ENCODE measurements at regions not wholly inside any gene's neighbourhood (a gene's known extent, or its start where the extent isn't known, plus 50 kb on each side); places are given as distances from the start of the nearest gene placed in this dataset.

GRCh38 chr5:133702791-133703770 lies 90.7 kb upstream of the FSTL4 start:
- Histone ChIP-seq H3K79me2 (ENCODE audit: control insufficient read depth, insufficient read depth, low read length) (no peaks in the 10 kb centered on the region), H2AFZ (ENCODE audit: control insufficient read depth, low read depth, low read length) (no peak overlapping the region), H3K4me3 (no peak overlapping the region), H3K36me3 (ENCODE audit: control insufficient read depth in 2 of 2, insufficient read depth in 2 of 2, low read length in 1 of 2) (no peaks in the 10 kb centered on the region), H3K27me3 (replicated peaks in 1 of 2; ENCODE audit: control insufficient read depth in 2 of 2, insufficient read depth in 2 of 2, low read length in 1 of 2) (no peaks in the 10 kb centered on the region; a peak in 1 of 4 replicates), H3K9me3 (replicated peaks; ENCODE audit: control insufficient read depth, insufficient read depth, low read length) (no peaks in the 10 kb centered on the region), H3K9ac (ENCODE audit: control insufficient read depth, insufficient read depth, low read length) (no peak overlapping the region), H4K20me1 (ENCODE audit: control insufficient read depth, insufficient read depth) (no peaks in the 10 kb centered on the region), H3K4me2 (ENCODE audit: control insufficient read depth, insufficient read depth) (no peak overlapping the region), H3K27ac (ENCODE audit: control insufficient read depth, insufficient read depth) (no peak overlapping the region), H3K4me1 (ENCODE audit: control insufficient read depth, insufficient read depth, low read length) (peaks cover 10% of the 10 kb centered on the region)
- in situ Hi-C loops (cut with MboI), result no loop called here
- ATAC-seq (no peak), DNase-seq (ENCODE audit: low read depth, low spot score) (no peak), FAIRE-seq (no peak)
- WGBS (ENCODE audit: insufficient coverage, insufficient replicate concordance, low lambda C conversion rate, missing lambda C conversion rate), result 46% methylated on average over 14 of the region's 15 CpGs
- ChIA-PET RAD21 (ENCODE audit: unreplicated experiment) (no interaction called here), POLR2A (interaction anchor here (0.6 kb wide), 1 partner anchor 36 kb away, joined by 3 read pairs; no protein-coding TSS in a partner anchor), SMC1A (ENCODE audit: uncharacterized antibody, unreplicated experiment) (interaction anchor here (0.7 to 1.4 kb wide), 3 partner anchors 11 to 46 kb away, joined by 3 to 4 read pairs (median 3); no protein-coding TSS in a partner anchor), CTCF (no interaction called here)
- intact Hi-C loops (cut with micrococcal nuclease; ENCODE audit: unreplicated experiment), result no loop called here
- BruUV-seq (replicated peaks), result no TSS peak
- TF ChIP-seq RB1 (IDR thresholded peaks at IDR 0.05; ENCODE audit: borderline replicate concordance) (no peak), MEF2A (IDR thresholded peaks at IDR 0.05; ENCODE audit: insufficient read depth, low read depth, low read length) (no peak), ZBTB40 (IDR thresholded peaks at IDR 0.05; ENCODE audit: borderline replicate concordance) (no peak), PAX8 (IDR thresholded peaks at IDR 0.05) (no peak), MXI1 (IDR thresholded peaks at IDR 0.05; ENCODE audit: low read depth, low read length) (no peak), RELB (IDR thresholded peaks at IDR 0.05; ENCODE audit: low read depth) (no peak), CHD1 (IDR thresholded peaks at IDR 0.05; ENCODE audit: low read depth, low read length) (no peak), ZSCAN29 (IDR thresholded peaks at IDR 0.05) (no peak), BACH1 (IDR thresholded peaks at IDR 0.05; ENCODE audit: borderline replicate concordance) (no peak), PRDM15 (CRISPR knock-in tag; IDR thresholded peaks at IDR 0.05) (no peak), CBX5 (IDR thresholded peaks at IDR 0.05; ENCODE audit: low read depth) (no peak), IKZF2 (IDR thresholded peaks at IDR 0.05) (no peak), ZBED1 (IDR thresholded peaks at IDR 0.05; ENCODE audit: borderline replicate concordance) (no peak), LARP7 (IDR thresholded peaks at IDR 0.05) (no peak)
